ENCODE measurements at regions not wholly inside any gene's neighbourhood (a gene's known extent, or its start where the extent isn't known, plus 50 kb on each side); places are given as distances from the start of the nearest gene placed in this dataset.
"Not testable (repeated sequence)": the region's sequence is repeated elsewhere in the genome, so short reads cannot be mapped to it uniquely, and the experiment has no call there.

GRCh38 chr1:157249326-157249725 is 111.1 kb upstream of the ETV3 start:
- DNase-seq = no peak

GRCh38 chr1:157247764-157248049 is 109.5 kb upstream of the ETV3 start:
- DNase-seq = not testable (repeated sequence)

GRCh38 chr1:157247005-157247763 is 109.0 kb upstream of the ETV3 start:
- DNase-seq = no peak

GRCh38 chr1:157245823-157246222 is 107.6 kb upstream of the ETV3 start:
- no peak for DNase-seq

GRCh38 chr1:157241185-157241538 is 103.0 kb upstream of the ETV3 start:
- DNase-seq = no peak

GRCh38 chr1:157240495-157241184 is 102.4 kb upstream of the ETV3 start:
- no peak for DNase-seq

GRCh38 chr1:157239936-157240335 is 101.7 kb upstream of the ETV3 start:
- DNase-seq = no peak

GRCh38 chr1:157238585-157238984 is 100.4 kb upstream of the ETV3 start:
- DNase-seq = no peak

GRCh38 chr1:157237981-157238380 is 99.8 kb upstream of the ETV3 start:
- DNase-seq = no peak

- DNase-seq = no peak
Measured at GRCh38 chr1:157237522-157237921, 99.3 kb upstream of the ETV3 start.

GRCh38 chr1:157236072-157236471 is 97.9 kb upstream of the ETV3 start:
- no peak for DNase-seq

- no peak for DNase-seq
Measured at GRCh38 chr1:157235307-157235706, 97.1 kb upstream of the ETV3 start.

- DNase-seq = no peak
Measured at GRCh38 chr1:157234705-157235273, 96.6 kb upstream of the ETV3 start.

- no peak for DNase-seq
Measured at GRCh38 chr1:157233131-157233530, 94.9 kb upstream of the ETV3 start.

GRCh38 chr1:157231846-157232525 is 93.8 kb upstream of the ETV3 start:
- no peak for DNase-seq

GRCh38 chr1:157230500-157230899 is 92.3 kb upstream of the ETV3 start:
- DNase-seq = no peak

GRCh38 chr1:157227700-157228099 is 89.5 kb upstream of the ETV3 start:
- DNase-seq = no peak

GRCh38 chr1:157226739-157227138 is 88.5 kb upstream of the ETV3 start:
- no peak for DNase-seq

- DNase-seq = no peak
Measured at GRCh38 chr1:157219600-157219999, 81.4 kb upstream of the ETV3 start.

- no peak for DNase-seq
Measured at GRCh38 chr1:157219182-157219581, 81.0 kb upstream of the ETV3 start.

GRCh38 chr1:157218671-157219070 is 80.5 kb upstream of the ETV3 start:
- no peak for DNase-seq

GRCh38 chr1:157217486-157217885 is 79.3 kb upstream of the ETV3 start:
- DNase-seq = no peak

- DNase-seq = no peak
Measured at GRCh38 chr1:157213836-157214235, 75.6 kb upstream of the ETV3 start.

GRCh38 chr1:157209514-157209913 is 71.3 kb upstream of the ETV3 start:
- no peak for DNase-seq
